Erythroblast (primary cell): ENCODE measurements at regions not wholly inside any gene's neighbourhood (a gene's known extent, or its start where the extent isn't known, plus 50 kb on each side); places are given as distances from the start of the nearest gene placed in this dataset.

ENCODE experiments used
- GATA1 ChIP-seq: IDR thresholded peaks from 2 replicates; pipeline ENCODE4 v1.6.1; 2011; ENCODE audit warnings: low read depth, mild to moderate bottlenecking, control low read depth, low read length, moderate library complexity
- POLR2A ChIP-seq: IDR thresholded peaks from 2 replicates; pipeline ENCODE4 v1.6.1; 2011; ENCODE audit warnings: mild to moderate bottlenecking, low read length

GRCh38 chr3:178267158-178267844 lies 268.9 kb upstream of the KCNMB2 start:
- TF ChIP-seq POLR2A: no peak
- no peak for TF ChIP-seq GATA1
